SK-N-SH (cell line): ENCODE measurements at regions not wholly inside any gene's neighbourhood (a gene's known extent, or its start where the extent isn't known, plus 50 kb on each side); places are given as distances from the start of the nearest gene placed in this dataset.

Source experiments
- CTCF ChIA-PET: fragments of 300-600, 350-600 bp; formaldehyde crosslinking; extraction: SDS; loops from one replicate; lab custom pipeline; 2021; lab: Yijun Ruan, JAX
- POLR2A ChIA-PET: fragments of 350-600 bp; sonication (Branson Sonifier 250); formaldehyde crosslinking; extraction: SDS; loops from one replicate; lab custom pipeline; 2020; ENCODE audit warnings: antibody characterized with exemption, inconsistent platforms; lab: Yijun Ruan, JAX
- DNase-seq: peaks from one replicate; pipeline ENCODE4 v3.0.0; 2012
- H2AFZ ChIP-seq: fragments of 200-600 bp; sonication (generic); 2 replicates; pipeline ENCODE4 v1.8.1; 2016; ENCODE audit warnings: antibody characterized with exemption, mild to moderate bottlenecking, low read depth
- H3F3A ChIP-seq: fragments of 200-600 bp; sonication (generic); replicated peaks from 2 replicates; pipeline ENCODE3; 2016; ENCODE audit warnings: antibody characterized with exemption, mild to moderate bottlenecking; ENCODE audit not compliant: insufficient read depth
- H3K27ac ChIP-seq, 2 experiments: fragments of 200-500 bp in 1 of 2; fragments of 200-600 bp in 1 of 2; sonication (Bioruptor generic) in 1 of 2; sonication (generic), shearing (Covaris generic) in 1 of 2; 2 replicates each; pipeline versions ENCODE4 v1.5.1 to v1.6.1; 2014 to 2016; ENCODE audit warnings: low read depth in 2 of 2, inconsistent platforms in 1 of 2, low read length in 1 of 2, mild to moderate bottlenecking in 1 of 2, mixed read lengths in 1 of 2
- H3K27me3 ChIP-seq: fragments of 200-600 bp; sonication (generic), shearing (Covaris generic); 2 replicates; pipeline ENCODE4 v1.6.1; 2016; ENCODE audit warnings: mixed run types; ENCODE audit not compliant: insufficient read depth
- H3K36me3 ChIP-seq, 2 experiments: fragments of 200-500 bp in 1 of 2; fragments of 200-600 bp in 1 of 2; sonication (Bioruptor generic) in 1 of 2; sonication (generic) in 1 of 2; replicated peaks in 1 of 2; 2 replicates each; pipeline versions ENCODE3 to v1.5.1; 2014 to 2016; ENCODE audit warnings: low read length in 1 of 2, mild to moderate bottlenecking in 1 of 2; ENCODE audit not compliant: insufficient read depth in 2 of 2, control insufficient read depth in 1 of 2
- H3K4me1 ChIP-seq, 2 experiments: fragments of 200-500 bp in 1 of 2; fragments of 200-600 bp in 1 of 2; sonication (Bioruptor generic) in 1 of 2; sonication (generic), shearing (Covaris generic) in 1 of 2; 2 replicates each; pipeline versions ENCODE4 v1.5.1 to v1.6.1; 2014 to 2016; ENCODE audit warnings: low read depth in 1 of 2, low read length in 1 of 2, mixed run types in 1 of 2; ENCODE audit not compliant: insufficient read depth in 2 of 2, control insufficient read depth in 1 of 2
- H3K4me2 ChIP-seq: fragments of 200-600 bp; sonication (generic), shearing (Covaris generic); 2 replicates; pipeline ENCODE4 v1.6.1; 2017; ENCODE audit warnings: mixed run types
- H3K4me3 ChIP-seq, 2 experiments: fragments of 200-500 bp in 1 of 2; fragments of 200-600 bp in 1 of 2; sonication (Bioruptor generic) in 1 of 2; sonication (generic), shearing (Covaris generic) in 1 of 2; 2 replicates each; pipeline versions ENCODE4 v1.5.1 to v1.8.1; 2014 to 2016; ENCODE audit warnings: low read depth in 2 of 2, inconsistent platforms in 1 of 2, low read length in 1 of 2, mild to moderate bottlenecking in 1 of 2, mixed read lengths in 1 of 2, moderate library complexity in 1 of 2
- H3K79me2 ChIP-seq: fragments of 200-600 bp; sonication (generic); 2 replicates; pipeline ENCODE4 v1.8.1; 2017; ENCODE audit warnings: mild to moderate bottlenecking; ENCODE audit not compliant: insufficient read depth
- H3K9ac ChIP-seq: fragments of 200-600 bp; sonication (generic); 2 replicates; pipeline ENCODE4 v1.6.1; 2017; ENCODE audit warnings: mixed run types
- H3K9me2 ChIP-seq: fragments of 200-600 bp; sonication (generic); 2 replicates; pipeline ENCODE4 v1.6.1; 2017; ENCODE audit warnings: mixed run types
- H3K9me3 ChIP-seq: fragments of 200-600 bp; sonication (generic); 2 replicates; pipeline ENCODE4 v1.6.1; 2017; ENCODE audit warnings: mixed run types, mild to moderate bottlenecking, moderate library complexity
- H4K20me1 ChIP-seq: fragments of 200-600 bp; sonication (generic); 2 replicates; pipeline ENCODE4 v1.6.1; 2017; ENCODE audit warnings: mild to moderate bottlenecking, mixed run types; ENCODE audit not compliant: insufficient read depth
- EZH2phosphoT487 ChIP-seq: fragments of 200-600 bp; sonication (generic); IDR thresholded peaks from 2 replicates; pipeline ENCODE4 v1.6.1; 2017; ENCODE audit warnings: low read depth, mixed run types, mild to moderate bottlenecking, antibody characterized with exemption, moderate library complexity, borderline replicate concordance
- GATA2 ChIP-seq: sonication (generic); formaldehyde crosslinking; IDR thresholded peaks from 2 replicates; pipeline ENCODE4 v1.5.0; 2020; ENCODE audit warnings: mild to moderate bottlenecking, missing genetic modification reagents
- MEF2A ChIP-seq: IDR thresholded peaks from 2 replicates; pipeline ENCODE4 v1.4.0; 2012; ENCODE audit warnings: low read depth, borderline replicate concordance
- MXI1 ChIP-seq: IDR thresholded peaks from 2 replicates; pipeline ENCODE4 v1.6.1; 2012; ENCODE audit warnings: mild to moderate bottlenecking, low read depth, low read length, improper control_type of control experiment
- NFIC ChIP-seq: IDR thresholded peaks from 2 replicates; pipeline ENCODE4 v1.4.0; 2012; ENCODE audit warnings: borderline replicate concordance
- POLR2AphosphoS5 ChIP-seq: IDR thresholded peaks from 2 replicates; pipeline ENCODE4 v1.6.1; 2012; ENCODE audit warnings: low read depth, low read length
- RAD21 ChIP-seq: IDR thresholded peaks from 2 replicates; pipeline ENCODE4 v1.6.1; 2012; ENCODE audit warnings: mild to moderate bottlenecking, low read length
- RCOR1 ChIP-seq: fragments of 150-350 bp; IDR thresholded peaks from 2 replicates; pipeline ENCODE4 v1.6.1; 2017; ENCODE audit warnings: antibody characterized with exemption, low read length
- SIN3A ChIP-seq: IDR thresholded peaks from 2 replicates; pipeline ENCODE4 v1.6.1; 2012; ENCODE audit warnings: low read depth, mild to moderate bottlenecking, low read length, moderate library complexity, borderline replicate concordance
- TAF1 ChIP-seq: IDR thresholded peaks from 2 replicates; pipeline ENCODE4 v1.6.1; 2012; ENCODE audit warnings: low read depth, mild to moderate bottlenecking, low read length, moderate library complexity, borderline replicate concordance
- TCF12 ChIP-seq: IDR thresholded peaks from 2 replicates; pipeline ENCODE4 v1.4.0; 2012
- TEAD4 ChIP-seq: IDR thresholded peaks from 2 replicates; pipeline ENCODE4 v1.4.0; 2012; ENCODE audit warnings: mild to moderate bottlenecking, borderline replicate concordance; ENCODE audit not compliant: insufficient read depth
- WGBS: methylation state at CpG from one replicate; pipeline ENCODE4 v1.1.6; 2017; ENCODE audit warnings: low lambda C conversion rate; 5-methylcytosine and 5-hydroxymethylcytosine counted together
- TF ChIP-seq, protein P1 (sequence below): IDR thresholded peaks from 2 replicates; pipeline ENCODE4 v1.4.0; 2012; ENCODE audit warnings: low read depth, borderline replicate concordance
- TF ChIP-seq, protein P2 (sequence below): fragments of 150-350 bp; IDR thresholded peaks from 2 replicates; pipeline ENCODE4 v1.6.1; 2017; ENCODE audit warnings: antibody characterized with exemption, low read length, low read depth, borderline replicate concordance
- TF ChIP-seq, protein P3 (sequence below): fragments of 200-600 bp; sonication (generic); IDR thresholded peaks from 2 replicates; pipeline ENCODE4 v1.6.1; 2017; ENCODE audit warnings: antibody characterized with exemption, mild to moderate bottlenecking, moderate library complexity
- TF ChIP-seq, protein P4 (sequence below): IDR thresholded peaks from 2 replicates; pipeline ENCODE4; 2012
- TF ChIP-seq, protein P5 (sequence below): IDR thresholded peaks from 2 replicates; pipeline ENCODE4 v1.4.0; 2012; ENCODE audit warnings: low read depth, borderline replicate concordance
- TF ChIP-seq, protein P6 (sequence below): IDR thresholded peaks from 2 replicates; pipeline ENCODE4 v1.4.0; 2012; ENCODE audit warnings: low read depth

DNA sequence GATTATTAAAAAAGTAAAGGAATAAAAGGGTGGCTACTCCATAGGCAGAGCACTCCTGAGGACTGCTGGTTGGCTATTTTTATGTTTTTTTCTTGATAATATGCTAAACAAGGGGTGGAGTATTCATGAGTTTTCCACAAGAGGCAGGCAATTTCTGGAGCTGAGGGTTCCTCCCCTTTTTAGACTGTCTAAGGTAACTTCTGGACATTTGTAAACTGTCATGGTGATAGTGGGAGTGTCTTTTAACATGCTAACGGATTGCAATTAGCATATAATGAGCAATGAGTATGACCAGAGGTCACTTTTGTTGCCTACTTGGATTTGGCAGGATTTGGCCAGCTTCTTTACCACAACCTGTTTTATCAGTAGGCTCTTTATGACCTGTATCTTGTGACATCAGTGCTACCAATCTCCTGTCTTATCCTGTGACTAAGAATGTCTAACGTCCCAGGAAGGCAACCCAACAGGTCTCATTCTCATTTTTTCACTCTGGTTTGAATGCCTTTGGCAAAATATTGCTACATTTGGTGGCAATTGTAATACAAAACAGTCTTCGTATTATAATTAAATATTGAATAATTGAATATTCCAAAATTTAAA, 587.8 kb upstream of the POM121L12 start (continued):
- TF ChIP-seq, protein P1, sequence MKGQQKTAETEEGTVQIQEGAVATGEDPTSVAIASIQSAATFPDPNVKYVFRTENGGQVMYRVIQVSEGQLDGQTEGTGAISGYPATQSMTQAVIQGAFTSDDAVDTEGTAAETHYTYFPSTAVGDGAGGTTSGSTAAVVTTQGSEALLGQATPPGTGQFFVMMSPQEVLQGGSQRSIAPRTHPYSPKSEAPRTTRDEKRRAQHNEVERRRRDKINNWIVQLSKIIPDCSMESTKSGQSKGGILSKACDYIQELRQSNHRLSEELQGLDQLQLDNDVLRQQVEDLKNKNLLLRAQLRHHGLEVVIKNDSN = no peak
- TF ChIP-seq TEAD4 = no peak

DNA sequence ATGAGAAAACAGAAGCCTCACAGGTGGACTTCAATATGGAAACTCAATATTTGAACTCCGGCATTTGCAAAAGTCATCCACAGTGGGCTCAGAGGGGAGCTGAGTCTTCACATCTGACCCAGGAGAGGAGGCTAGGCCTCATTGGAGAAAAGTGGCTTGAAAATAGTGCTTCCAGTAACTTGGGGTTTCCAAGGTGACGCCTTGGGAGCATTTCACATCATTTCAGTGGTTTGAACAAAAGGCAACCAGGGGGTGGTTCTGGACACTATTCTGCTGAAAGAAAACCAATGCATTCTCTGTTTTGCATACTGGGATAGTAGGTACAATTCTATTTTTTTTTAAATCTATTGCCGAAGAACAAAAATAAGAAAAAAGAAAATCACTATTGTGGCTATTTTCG, 599.2 kb upstream of the POM121L12 start:
- no peak for DNase-seq
- ChIA-PET CTCF (no interaction called here), POLR2A (no interaction called here)
- Histone ChIP-seq H3K27ac (no peak overlapping the region), H2AFZ (no peak overlapping the region), H3K4me2 (no peak overlapping the region), H3K27me3 (no peaks in the 10 kb centered on the region), H3F3A (no peaks in the 10 kb centered on the region), H3K9me2 (peaks cover 2% of the 10 kb centered on the region; the same call in 1 of the 2 replicates), H4K20me1 (no peaks in the 10 kb centered on the region), H3K4me3 (no peak overlapping the region), H3K4me1 (peaks cover 0 to 7% of the 10 kb centered on the region in 2 experiments; a peak in 2 of 4 replicates), H3K9ac (no peak overlapping the region), H3K36me3 (peaks cover 0 to 5% of the 10 kb centered on the region in 2 experiments), H3K9me3 (peaks cover under 1% of the 10 kb centered on the region; the same call in 1 of the 2 replicates), H3K79me2 (no peaks in the 10 kb centered on the region)
- TF ChIP-seq POLR2AphosphoS5 (no peak), NFIC (no peak), SIN3A (no peak), GATA2 (CRISPR knock-in tag) (no peak), RCOR1 (no peak), EZH2phosphoT487 (no peak), TAF1 (no peak), MEF2A (no peak), MXI1 (no peak), RAD21 (no peak), TCF12 (no peak)
- TF ChIP-seq, protein P2, sequence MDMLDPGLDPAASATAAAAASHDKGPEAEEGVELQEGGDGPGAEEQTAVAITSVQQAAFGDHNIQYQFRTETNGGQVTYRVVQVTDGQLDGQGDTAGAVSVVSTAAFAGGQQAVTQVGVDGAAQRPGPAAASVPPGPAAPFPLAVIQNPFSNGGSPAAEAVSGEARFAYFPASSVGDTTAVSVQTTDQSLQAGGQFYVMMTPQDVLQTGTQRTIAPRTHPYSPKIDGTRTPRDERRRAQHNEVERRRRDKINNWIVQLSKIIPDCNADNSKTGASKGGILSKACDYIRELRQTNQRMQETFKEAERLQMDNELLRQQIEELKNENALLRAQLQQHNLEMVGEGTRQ = no peak
- TF ChIP-seq, protein P3, sequence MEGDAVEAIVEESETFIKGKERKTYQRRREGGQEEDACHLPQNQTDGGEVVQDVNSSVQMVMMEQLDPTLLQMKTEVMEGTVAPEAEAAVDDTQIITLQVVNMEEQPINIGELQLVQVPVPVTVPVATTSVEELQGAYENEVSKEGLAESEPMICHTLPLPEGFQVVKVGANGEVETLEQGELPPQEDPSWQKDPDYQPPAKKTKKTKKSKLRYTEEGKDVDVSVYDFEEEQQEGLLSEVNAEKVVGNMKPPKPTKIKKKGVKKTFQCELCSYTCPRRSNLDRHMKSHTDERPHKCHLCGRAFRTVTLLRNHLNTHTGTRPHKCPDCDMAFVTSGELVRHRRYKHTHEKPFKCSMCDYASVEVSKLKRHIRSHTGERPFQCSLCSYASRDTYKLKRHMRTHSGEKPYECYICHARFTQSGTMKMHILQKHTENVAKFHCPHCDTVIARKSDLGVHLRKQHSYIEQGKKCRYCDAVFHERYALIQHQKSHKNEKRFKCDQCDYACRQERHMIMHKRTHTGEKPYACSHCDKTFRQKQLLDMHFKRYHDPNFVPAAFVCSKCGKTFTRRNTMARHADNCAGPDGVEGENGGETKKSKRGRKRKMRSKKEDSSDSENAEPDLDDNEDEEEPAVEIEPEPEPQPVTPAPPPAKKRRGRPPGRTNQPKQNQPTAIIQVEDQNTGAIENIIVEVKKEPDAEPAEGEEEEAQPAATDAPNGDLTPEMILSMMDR = no peak
- TF ChIP-seq, protein P4, sequence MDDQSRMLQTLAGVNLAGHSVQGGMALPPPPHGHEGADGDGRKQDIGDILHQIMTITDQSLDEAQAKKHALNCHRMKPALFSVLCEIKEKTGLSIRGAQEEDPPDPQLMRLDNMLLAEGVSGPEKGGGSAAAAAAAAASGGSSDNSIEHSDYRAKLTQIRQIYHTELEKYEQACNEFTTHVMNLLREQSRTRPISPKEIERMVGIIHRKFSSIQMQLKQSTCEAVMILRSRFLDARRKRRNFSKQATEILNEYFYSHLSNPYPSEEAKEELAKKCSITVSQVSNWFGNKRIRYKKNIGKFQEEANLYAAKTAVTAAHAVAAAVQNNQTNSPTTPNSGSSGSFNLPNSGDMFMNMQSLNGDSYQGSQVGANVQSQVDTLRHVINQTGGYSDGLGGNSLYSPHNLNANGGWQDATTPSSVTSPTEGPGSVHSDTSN = no peak
- TF ChIP-seq, protein P5, sequence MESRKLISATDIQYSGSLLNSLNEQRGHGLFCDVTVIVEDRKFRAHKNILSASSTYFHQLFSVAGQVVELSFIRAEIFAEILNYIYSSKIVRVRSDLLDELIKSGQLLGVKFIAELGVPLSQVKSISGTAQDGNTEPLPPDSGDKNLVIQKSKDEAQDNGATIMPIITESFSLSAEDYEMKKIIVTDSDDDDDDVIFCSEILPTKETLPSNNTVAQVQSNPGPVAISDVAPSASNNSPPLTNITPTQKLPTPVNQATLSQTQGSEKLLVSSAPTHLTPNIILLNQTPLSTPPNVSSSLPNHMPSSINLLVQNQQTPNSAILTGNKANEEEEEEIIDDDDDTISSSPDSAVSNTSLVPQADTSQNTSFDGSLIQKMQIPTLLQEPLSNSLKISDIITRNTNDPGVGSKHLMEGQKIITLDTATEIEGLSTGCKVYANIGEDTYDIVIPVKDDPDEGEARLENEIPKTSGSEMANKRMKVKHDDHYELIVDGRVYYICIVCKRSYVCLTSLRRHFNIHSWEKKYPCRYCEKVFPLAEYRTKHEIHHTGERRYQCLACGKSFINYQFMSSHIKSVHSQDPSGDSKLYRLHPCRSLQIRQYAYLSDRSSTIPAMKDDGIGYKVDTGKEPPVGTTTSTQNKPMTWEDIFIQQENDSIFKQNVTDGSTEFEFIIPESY = no peak
- TF ChIP-seq, protein P6, sequence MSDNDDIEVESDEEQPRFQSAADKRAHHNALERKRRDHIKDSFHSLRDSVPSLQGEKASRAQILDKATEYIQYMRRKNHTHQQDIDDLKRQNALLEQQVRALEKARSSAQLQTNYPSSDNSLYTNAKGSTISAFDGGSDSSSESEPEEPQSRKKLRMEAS = no peak
- WGBS = 39% methylated on average over 4 of the region's 4 CpGs
